Adipocyte (in vitro differentiated cells): ENCODE measurements at regions not wholly inside any gene's neighbourhood (a gene's known extent, or its start where the extent isn't known, plus 50 kb on each side); places are given as distances from the start of the nearest gene placed in this dataset.
A peak's percentile ranks its signal among the peaks of the same experiment; 100 is the strongest.

ENCODE experiments used
- DNase-seq: peaks from one replicate; pipeline ENCODE4 v3.0.0-alpha.2; 2015; ENCODE audit warnings: low read depth
- H3K27me3 ChIP-seq: replicated peaks from 2 replicates; pipeline ENCODE4 v1.7.0; 2013; ENCODE audit warnings: mild to moderate bottlenecking, low read length, moderate library complexity; ENCODE audit not compliant: control insufficient read depth, insufficient read depth
- H3K36me3 ChIP-seq: 2 replicates; pipeline ENCODE4 v1.7.0; 2013; ENCODE audit warnings: low read length, mild to moderate bottlenecking, moderate library complexity; ENCODE audit not compliant: control insufficient read depth, insufficient read depth, severe bottlenecking
- H3K4me1 ChIP-seq: 2 replicates; pipeline ENCODE4 v1.7.0; 2013; ENCODE audit warnings: mild to moderate bottlenecking, low read length, moderate library complexity; ENCODE audit not compliant: control insufficient read depth, insufficient read depth
- H3K4me3 ChIP-seq: 2 replicates; pipeline ENCODE4 v1.7.0; 2013; ENCODE audit warnings: mild to moderate bottlenecking, low read length, moderate library complexity
- H3K9ac ChIP-seq: 2 replicates; pipeline ENCODE4 v1.7.0; 2013; ENCODE audit warnings: mild to moderate bottlenecking, low read length, moderate library complexity
- H3K9me3 ChIP-seq: 2 replicates; pipeline ENCODE4 v1.7.0; 2013; ENCODE audit warnings: mild to moderate bottlenecking, low read length, moderate library complexity; ENCODE audit not compliant: control insufficient read depth

GRCh38 chr5:21125238-21125983 lies 1137.4 kb upstream of the CDH18 start:
- H3K4me1 ChIP-seq, result no peaks in the 10 kb centered on the region
- no peak overlapping the region for H3K9ac ChIP-seq
- no peaks in the 10 kb centered on the region for H3K9me3 ChIP-seq

GRCh38 chr5:21121213-21121612 lies 1133.2 kb upstream of the CDH18 start:
- peak; percentile 4 for DNase-seq
- no peak overlapping the region for H3K4me3 ChIP-seq
- no peaks in the 10 kb centered on the region for H3K4me1 ChIP-seq
- H3K27me3 ChIP-seq, result no peaks in the 10 kb centered on the region
- H3K36me3 ChIP-seq, result no peaks in the 10 kb centered on the region
- no peak overlapping the region for H3K9ac ChIP-seq
- no peaks in the 10 kb centered on the region for H3K9me3 ChIP-seq

More at GRCh38 chr5:21125238-21125983, 1137.4 kb upstream of the CDH18 start:
- Histone ChIP-seq H3K27me3 (no peaks in the 10 kb centered on the region), H3K36me3 (no peaks in the 10 kb centered on the region), H3K4me3 (no peak overlapping the region)
- DNase-seq, result no peak

GRCh38 chr5:21097661-21098060 lies 1109.7 kb upstream of the CDH18 start:
- Histone ChIP-seq H3K4me3 (no peak overlapping the region), H3K27me3 (no peaks in the 10 kb centered on the region), H3K36me3 (no peaks in the 10 kb centered on the region), H3K9ac (no peak overlapping the region), H3K9me3 (no peaks in the 10 kb centered on the region), H3K4me1 (no peaks in the 10 kb centered on the region)
- no peak for DNase-seq

- Histone ChIP-seq H3K9me3 (no peaks in the 10 kb centered on the region), H3K36me3 (no peaks in the 10 kb centered on the region), H3K4me1 (no peaks in the 10 kb centered on the region), H3K4me3 (no peak overlapping the region), H3K9ac (no peak overlapping the region), H3K27me3 (no peaks in the 10 kb centered on the region)
- no peak for DNase-seq
Measured at GRCh38 chr5:21094619-21095018, 1106.6 kb upstream of the CDH18 start.

GRCh38 chr5:21087766-21088165 lies 1099.8 kb upstream of the CDH18 start:
- H3K36me3 ChIP-seq, result no peaks in the 10 kb centered on the region
- H3K4me3 ChIP-seq, result no peak overlapping the region
- no peaks in the 10 kb centered on the region for H3K4me1 ChIP-seq
- H3K9ac ChIP-seq, result no peak overlapping the region
- no peaks in the 10 kb centered on the region for H3K9me3 ChIP-seq
- H3K27me3 ChIP-seq, result no peaks in the 10 kb centered on the region
- DNase-seq, result no peak

GRCh38 chr5:21085791-21086190 lies 1097.8 kb upstream of the CDH18 start:
- H3K9me3 ChIP-seq, result no peaks in the 10 kb centered on the region
- no peaks in the 10 kb centered on the region for H3K36me3 ChIP-seq
- no peak overlapping the region for H3K9ac ChIP-seq
- H3K4me1 ChIP-seq, result no peaks in the 10 kb centered on the region
- DNase-seq, result no peak
- no peaks in the 10 kb centered on the region for H3K27me3 ChIP-seq
- no peak overlapping the region for H3K4me3 ChIP-seq

GRCh38 chr5:21071986-21072385 lies 1084.0 kb upstream of the CDH18 start:
- no peaks in the 10 kb centered on the region for H3K27me3 ChIP-seq

GRCh38 chr5:21071421-21071820 lies 1083.4 kb upstream of the CDH18 start:
- H3K36me3 ChIP-seq, result no peaks in the 10 kb centered on the region
- no peaks in the 10 kb centered on the region for H3K27me3 ChIP-seq
- DNase-seq, result no peak
- no peak overlapping the region for H3K9ac ChIP-seq
- H3K9me3 ChIP-seq, result no peaks in the 10 kb centered on the region
- H3K4me3 ChIP-seq, result no peak overlapping the region
- no peaks in the 10 kb centered on the region for H3K4me1 ChIP-seq

More at GRCh38 chr5:21071986-21072385, 1084.0 kb upstream of the CDH18 start:
- no peak overlapping the region for H3K9ac ChIP-seq
- no peak for DNase-seq
- no peaks in the 10 kb centered on the region for H3K4me1 ChIP-seq
- H3K36me3 ChIP-seq, result no peaks in the 10 kb centered on the region
- no peak overlapping the region for H3K4me3 ChIP-seq
- no peaks in the 10 kb centered on the region for H3K9me3 ChIP-seq

GRCh38 chr5:21070858-21071257 lies 1082.9 kb upstream of the CDH18 start:
- Histone ChIP-seq H3K9ac (no peak overlapping the region), H3K4me1 (no peaks in the 10 kb centered on the region), H3K36me3 (no peaks in the 10 kb centered on the region), H3K9me3 (no peaks in the 10 kb centered on the region), H3K4me3 (no peak overlapping the region), H3K27me3 (no peaks in the 10 kb centered on the region)
- no peak for DNase-seq

GRCh38 chr5:21067724-21068123 lies 1079.7 kb upstream of the CDH18 start:
- Histone ChIP-seq H3K4me3 (no peak overlapping the region), H3K4me1 (no peaks in the 10 kb centered on the region), H3K27me3 (no peaks in the 10 kb centered on the region), H3K36me3 (no peaks in the 10 kb centered on the region), H3K9me3 (no peaks in the 10 kb centered on the region), H3K9ac (no peak overlapping the region)
- DNase-seq, result no peak

- H3K4me1 ChIP-seq, result no peaks in the 10 kb centered on the region
- no peaks in the 10 kb centered on the region for H3K36me3 ChIP-seq
- no peak overlapping the region for H3K9ac ChIP-seq
- peaks cover 7% of the 10 kb centered on the region for H3K9me3 ChIP-seq
- no peak for DNase-seq
- no peaks in the 10 kb centered on the region for H3K27me3 ChIP-seq
- H3K4me3 ChIP-seq, result no peak overlapping the region
Measured at GRCh38 chr5:21063146-21063545, 1075.1 kb upstream of the CDH18 start.

GRCh38 chr5:21058289-21058688 lies 1070.3 kb upstream of the CDH18 start:
- H3K4me1 ChIP-seq, result no peaks in the 10 kb centered on the region
- H3K4me3 ChIP-seq, result no peak overlapping the region
- no peak overlapping the region for H3K9ac ChIP-seq
- H3K36me3 ChIP-seq, result no peaks in the 10 kb centered on the region
- no peaks in the 10 kb centered on the region for H3K27me3 ChIP-seq
- DNase-seq, result no peak
- peaks cover 7% of the 10 kb centered on the region for H3K9me3 ChIP-seq
